ENCODE measurements at regions not wholly inside any gene's neighbourhood (a gene's known extent, or its start where the extent isn't known, plus 50 kb on each side); places are given as distances from the start of the nearest gene placed in this dataset.

DNA sequence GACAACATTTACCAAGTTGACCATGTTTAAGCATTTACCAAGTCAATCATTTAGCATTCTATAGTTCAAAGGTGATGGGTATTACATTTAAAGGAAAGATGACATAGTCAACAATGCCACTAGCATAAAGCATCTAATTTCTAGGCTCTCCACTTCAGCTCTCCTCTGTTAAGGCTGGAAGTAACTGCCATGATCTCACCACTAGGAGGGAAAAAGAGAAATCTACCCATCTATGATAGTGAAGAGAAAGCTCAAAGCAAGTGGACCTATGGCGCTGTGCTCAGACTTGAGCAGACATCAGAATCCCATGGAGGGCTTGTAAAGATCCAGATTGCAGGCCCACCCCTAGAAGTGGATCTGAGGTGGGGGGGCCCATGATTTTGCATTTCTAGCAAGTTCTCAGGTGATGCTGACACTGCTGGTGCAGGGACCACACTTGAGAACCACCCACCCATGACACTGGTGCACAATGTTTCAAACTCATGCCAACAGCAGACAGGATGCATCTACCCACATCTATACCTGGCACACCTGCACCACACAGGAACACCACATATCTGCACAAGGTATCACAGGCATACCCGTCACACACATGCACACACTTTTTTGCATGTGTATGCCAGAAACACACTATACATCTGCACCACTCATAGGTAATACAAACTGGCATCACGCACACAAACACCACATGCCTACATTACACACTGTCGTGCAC, 392.9 kb upstream of the RUNX1 start:
- POLR2A ChIA-PET = no interaction called here
- FAIRE-seq = no peak
- 61% methylated on average over 4 of the region's 4 CpGs for WGBS (ENCODE audit: missing lambda C conversion rate)
- no peaks in the 10 kb centered on the region for H3K9me3 ChIP-seq
- H3K4me2 ChIP-seq = no peak overlapping the region
- no peak for ATAC-seq
- H3K4me3 ChIP-seq = no peak overlapping the region
- CTCF ChIA-PET = no interaction called here
- no peak for DNase-seq (ENCODE audit: low read depth in 1 of 2, low spot score in 1 of 2)
- no peak for TF ChIP-seq HOXB13 (CRISPR knock-in tag; IDR thresholded peaks at IDR 0.05; ENCODE audit: low read depth)
- TF ChIP-seq FOSB (CRISPR knock-in tag; IDR thresholded peaks at IDR 0.05) = no peak
- no peak for TF ChIP-seq HOXA7 (CRISPR knock-in tag; IDR thresholded peaks at IDR 0.05)
- TF ChIP-seq NPAS2 (CRISPR knock-in tag; IDR thresholded peaks at IDR 0.05; ENCODE audit: borderline replicate concordance) = no peak
- TF ChIP-seq, protein P1, sequence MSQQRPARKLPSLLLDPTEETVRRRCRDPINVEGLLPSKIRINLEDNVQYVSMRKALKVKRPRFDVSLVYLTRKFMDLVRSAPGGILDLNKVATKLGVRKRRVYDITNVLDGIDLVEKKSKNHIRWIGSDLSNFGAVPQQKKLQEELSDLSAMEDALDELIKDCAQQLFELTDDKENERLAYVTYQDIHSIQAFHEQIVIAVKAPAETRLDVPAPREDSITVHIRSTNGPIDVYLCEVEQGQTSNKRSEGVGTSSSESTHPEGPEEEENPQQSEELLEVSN (IDR thresholded peaks at IDR 0.05; ENCODE audit: borderline replicate concordance, low read depth) = no peak
- no peak for TF ChIP-seq RCOR1 (IDR thresholded peaks at IDR 0.05; ENCODE audit: low read depth, low read length)
- TF ChIP-seq EP300 (IDR thresholded peaks at IDR 0.05) = no peak
- no peak for TF ChIP-seq SMC3 (IDR thresholded peaks at IDR 0.05)
- no peak for TF ChIP-seq FOSL2 (IDR thresholded peaks at IDR 0.05)
- TF ChIP-seq FOSL2 (CRISPR knock-in tag; IDR thresholded peaks at IDR 0.05) = no peak
- TF ChIP-seq HDAC2 (IDR thresholded peaks at IDR 0.05) = no peak
- no peak for TF ChIP-seq FOXS1 (CRISPR knock-in tag; IDR thresholded peaks at IDR 0.05)
- no peak overlapping the region for H3K27ac ChIP-seq
- H3K4me1 ChIP-seq = no peaks in the 10 kb centered on the region

GRCh38 chr21:35438643-35439404, 389.7 kb upstream of the RUNX1 start:
- FAIRE-seq (no peak), DNase-seq (ENCODE audit: low read depth in 1 of 2, low spot score in 1 of 2) (no peak), ATAC-seq (no peak)
- no peak for TF ChIP-seq CEBPB (IDR thresholded peaks at IDR 0.05)
- no peak for TF ChIP-seq RNF2 (IDR thresholded peaks at IDR 0.05; ENCODE audit: borderline replicate concordance, low read depth)
- no peak for TF ChIP-seq MAZ (IDR thresholded peaks at IDR 0.05; ENCODE audit: borderline replicate concordance, low read depth, low read length)
- TF ChIP-seq, protein P2, sequence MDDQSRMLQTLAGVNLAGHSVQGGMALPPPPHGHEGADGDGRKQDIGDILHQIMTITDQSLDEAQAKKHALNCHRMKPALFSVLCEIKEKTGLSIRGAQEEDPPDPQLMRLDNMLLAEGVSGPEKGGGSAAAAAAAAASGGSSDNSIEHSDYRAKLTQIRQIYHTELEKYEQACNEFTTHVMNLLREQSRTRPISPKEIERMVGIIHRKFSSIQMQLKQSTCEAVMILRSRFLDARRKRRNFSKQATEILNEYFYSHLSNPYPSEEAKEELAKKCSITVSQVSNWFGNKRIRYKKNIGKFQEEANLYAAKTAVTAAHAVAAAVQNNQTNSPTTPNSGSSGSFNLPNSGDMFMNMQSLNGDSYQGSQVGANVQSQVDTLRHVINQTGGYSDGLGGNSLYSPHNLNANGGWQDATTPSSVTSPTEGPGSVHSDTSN (IDR thresholded peaks at IDR 0.05) = no peak
- TF ChIP-seq, protein P3, sequence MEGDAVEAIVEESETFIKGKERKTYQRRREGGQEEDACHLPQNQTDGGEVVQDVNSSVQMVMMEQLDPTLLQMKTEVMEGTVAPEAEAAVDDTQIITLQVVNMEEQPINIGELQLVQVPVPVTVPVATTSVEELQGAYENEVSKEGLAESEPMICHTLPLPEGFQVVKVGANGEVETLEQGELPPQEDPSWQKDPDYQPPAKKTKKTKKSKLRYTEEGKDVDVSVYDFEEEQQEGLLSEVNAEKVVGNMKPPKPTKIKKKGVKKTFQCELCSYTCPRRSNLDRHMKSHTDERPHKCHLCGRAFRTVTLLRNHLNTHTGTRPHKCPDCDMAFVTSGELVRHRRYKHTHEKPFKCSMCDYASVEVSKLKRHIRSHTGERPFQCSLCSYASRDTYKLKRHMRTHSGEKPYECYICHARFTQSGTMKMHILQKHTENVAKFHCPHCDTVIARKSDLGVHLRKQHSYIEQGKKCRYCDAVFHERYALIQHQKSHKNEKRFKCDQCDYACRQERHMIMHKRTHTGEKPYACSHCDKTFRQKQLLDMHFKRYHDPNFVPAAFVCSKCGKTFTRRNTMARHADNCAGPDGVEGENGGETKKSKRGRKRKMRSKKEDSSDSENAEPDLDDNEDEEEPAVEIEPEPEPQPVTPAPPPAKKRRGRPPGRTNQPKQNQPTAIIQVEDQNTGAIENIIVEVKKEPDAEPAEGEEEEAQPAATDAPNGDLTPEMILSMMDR (IDR thresholded peaks at IDR 0.05) = no peak
- TF ChIP-seq HOXB13 (CRISPR knock-in tag; IDR thresholded peaks at IDR 0.05; ENCODE audit: low read depth) = no peak
- no peak for TF ChIP-seq RAD21 (conservative IDR thresholded peaks at IDR 0.05 in 1 of 2, IDR thresholded peaks at IDR 0.05 in 1 of 2)
- no peak for TF ChIP-seq HDAC2 (IDR thresholded peaks at IDR 0.05)
- TF ChIP-seq USF2 (IDR thresholded peaks at IDR 0.05) = no peak
- no peak for TF ChIP-seq CHD4 (IDR thresholded peaks at IDR 0.05; ENCODE audit: borderline replicate concordance)
- Histone ChIP-seq H3K27ac (no peak overlapping the region), H3K9me3 (0 out of 3 replicates have a peak, but pooled peaks cover 6% of the 10 kb centered on the region), H3K4me3 (no peak overlapping the region), H3K4me1 (no peaks in the 10 kb centered on the region), H3K4me2 (no peak overlapping the region)
- POLR2A ChIA-PET = no interaction called here
- CTCF ChIA-PET = no interaction called here
- 12% methylated on average over 6 of the region's 6 CpGs for WGBS (ENCODE audit: missing lambda C conversion rate)

Measured in A549 (cell line).